ENCODE measurements at regions not wholly inside any gene's neighbourhood (a gene's known extent, or its start where the extent isn't known, plus 50 kb on each side); places are given as distances from the start of the nearest gene placed in this dataset.

GRCh38 chr6:67757465-67758033 is 877.5 kb upstream of the ADGRB3 start:
- H3K27me3 ChIP-seq (ENCODE audit: control insufficient read depth, insufficient read depth, low read length), result no peaks in the 10 kb centered on the region
- H3K4me2 ChIP-seq (ENCODE audit: low read length), result no peak overlapping the region
- no peaks in the 10 kb centered on the region for H3K36me3 ChIP-seq (ENCODE audit: control insufficient read depth, insufficient read depth, low read length)
- H3K27ac ChIP-seq, result no peak overlapping the region
- H3K9ac ChIP-seq, result no peak overlapping the region
- H3K9me3 ChIP-seq (ENCODE audit: control insufficient read depth, low read length), result no peaks in the 10 kb centered on the region
- H3K4me3 ChIP-seq (ENCODE audit: low read depth, low read length), result no peak overlapping the region
- no peaks in the 10 kb centered on the region for H3K79me2 ChIP-seq
- H3K4me1 ChIP-seq, result no peaks in the 10 kb centered on the region
- H2AFZ ChIP-seq, result no peak overlapping the region
- TF ChIP-seq, protein P1, sequence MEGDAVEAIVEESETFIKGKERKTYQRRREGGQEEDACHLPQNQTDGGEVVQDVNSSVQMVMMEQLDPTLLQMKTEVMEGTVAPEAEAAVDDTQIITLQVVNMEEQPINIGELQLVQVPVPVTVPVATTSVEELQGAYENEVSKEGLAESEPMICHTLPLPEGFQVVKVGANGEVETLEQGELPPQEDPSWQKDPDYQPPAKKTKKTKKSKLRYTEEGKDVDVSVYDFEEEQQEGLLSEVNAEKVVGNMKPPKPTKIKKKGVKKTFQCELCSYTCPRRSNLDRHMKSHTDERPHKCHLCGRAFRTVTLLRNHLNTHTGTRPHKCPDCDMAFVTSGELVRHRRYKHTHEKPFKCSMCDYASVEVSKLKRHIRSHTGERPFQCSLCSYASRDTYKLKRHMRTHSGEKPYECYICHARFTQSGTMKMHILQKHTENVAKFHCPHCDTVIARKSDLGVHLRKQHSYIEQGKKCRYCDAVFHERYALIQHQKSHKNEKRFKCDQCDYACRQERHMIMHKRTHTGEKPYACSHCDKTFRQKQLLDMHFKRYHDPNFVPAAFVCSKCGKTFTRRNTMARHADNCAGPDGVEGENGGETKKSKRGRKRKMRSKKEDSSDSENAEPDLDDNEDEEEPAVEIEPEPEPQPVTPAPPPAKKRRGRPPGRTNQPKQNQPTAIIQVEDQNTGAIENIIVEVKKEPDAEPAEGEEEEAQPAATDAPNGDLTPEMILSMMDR (IDR thresholded peaks at IDR 0.05), result no peak

GRCh38 chr6:67748521-67748920 is 886.6 kb upstream of the ADGRB3 start:
- H3K79me2 ChIP-seq, result no peaks in the 10 kb centered on the region
- no peaks in the 10 kb centered on the region for H3K4me1 ChIP-seq
- no peaks in the 10 kb centered on the region for H3K27me3 ChIP-seq (ENCODE audit: control insufficient read depth, insufficient read depth, low read length)
- no peaks in the 10 kb centered on the region for H3K36me3 ChIP-seq (ENCODE audit: control insufficient read depth, insufficient read depth, low read length)
- no peak overlapping the region for H3K4me2 ChIP-seq (ENCODE audit: low read length)
- no peak overlapping the region for H3K9ac ChIP-seq
- H2AFZ ChIP-seq, result no peak overlapping the region
- H3K27ac ChIP-seq, result no peak overlapping the region
- no peak overlapping the region for H3K4me3 ChIP-seq (ENCODE audit: low read depth, low read length)
- TF ChIP-seq, protein P1 (IDR thresholded peaks at IDR 0.05), result no peak
- H3K9me3 ChIP-seq (ENCODE audit: control insufficient read depth, low read length), result no peaks in the 10 kb centered on the region

GRCh38 chr6:67736816-67737215 is 898.3 kb upstream of the ADGRB3 start:
- Histone ChIP-seq H3K79me2 (no peaks in the 10 kb centered on the region), H3K9me3 (ENCODE audit: control insufficient read depth, low read length) (no peaks in the 10 kb centered on the region), H3K4me3 (ENCODE audit: low read depth, low read length) (no peak overlapping the region), H2AFZ (no peak overlapping the region), H3K4me2 (ENCODE audit: low read length) (no peak overlapping the region), H3K36me3 (ENCODE audit: control insufficient read depth, insufficient read depth, low read length) (no peaks in the 10 kb centered on the region), H3K27ac (no peak overlapping the region), H3K27me3 (ENCODE audit: control insufficient read depth, insufficient read depth, low read length) (no peaks in the 10 kb centered on the region), H3K9ac (no peak overlapping the region), H3K4me1 (no peaks in the 10 kb centered on the region)
- TF ChIP-seq, protein P1 (IDR thresholded peaks at IDR 0.05), result no peak

- TF ChIP-seq, protein P1 (IDR thresholded peaks at IDR 0.05), result no peak
Observed at GRCh38 chr6:67736161-67736560, 898.9 kb upstream of the ADGRB3 start.

DNA sequence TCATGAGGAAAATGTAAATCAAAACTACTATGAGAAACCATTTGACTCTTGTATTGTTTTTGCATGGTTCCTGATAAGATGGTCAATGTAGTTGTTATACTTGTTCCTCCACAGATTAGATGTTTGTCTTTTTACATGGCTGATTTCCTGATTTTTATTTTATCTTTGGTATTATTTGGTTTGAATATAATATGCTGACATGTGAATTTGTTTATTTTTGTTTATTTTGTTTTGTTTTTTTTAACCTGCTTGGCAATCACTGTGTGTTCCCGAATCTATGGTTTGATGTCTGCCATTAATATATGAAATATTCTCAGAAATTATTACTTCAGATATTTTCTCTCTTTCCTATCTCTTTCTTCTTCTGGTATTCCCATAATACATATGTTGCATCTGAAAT is 899.5 kb upstream of the ADGRB3 start:
- Histone ChIP-seq H3K4me3 (ENCODE audit: low read depth, low read length) (no peak overlapping the region), H3K4me1 (no peaks in the 10 kb centered on the region), H3K36me3 (ENCODE audit: control insufficient read depth, insufficient read depth, low read length) (no peaks in the 10 kb centered on the region), H3K27me3 (ENCODE audit: control insufficient read depth, insufficient read depth, low read length) (no peaks in the 10 kb centered on the region), H3K9me3 (ENCODE audit: control insufficient read depth, low read length) (no peaks in the 10 kb centered on the region), H3K27ac (no peak overlapping the region), H3K4me2 (ENCODE audit: low read length) (no peak overlapping the region), H2AFZ (no peak overlapping the region), H3K9ac (no peak overlapping the region), H3K79me2 (no peaks in the 10 kb centered on the region)
- TF ChIP-seq, protein P1 (IDR thresholded peaks at IDR 0.05), result no peak

More at GRCh38 chr6:67736161-67736560, 898.9 kb upstream of the ADGRB3 start:
- no peak overlapping the region for H3K27ac ChIP-seq
- no peak overlapping the region for H3K4me3 ChIP-seq (ENCODE audit: low read depth, low read length)
- no peak overlapping the region for H3K4me2 ChIP-seq (ENCODE audit: low read length)
- H3K36me3 ChIP-seq (ENCODE audit: control insufficient read depth, insufficient read depth, low read length), result no peaks in the 10 kb centered on the region
- H3K79me2 ChIP-seq, result no peaks in the 10 kb centered on the region
- no peak overlapping the region for H2AFZ ChIP-seq
- H3K9ac ChIP-seq, result no peak overlapping the region
- H3K9me3 ChIP-seq (ENCODE audit: control insufficient read depth, low read length), result no peaks in the 10 kb centered on the region
- H3K27me3 ChIP-seq (ENCODE audit: control insufficient read depth, insufficient read depth, low read length), result no peaks in the 10 kb centered on the region
- H3K4me1 ChIP-seq, result no peaks in the 10 kb centered on the region
